Gastrocnemius medialis (tissue), 4 donors: ENCODE measurements at regions not wholly inside any gene's neighbourhood (a gene's known extent, or its start where the extent isn't known, plus 50 kb on each side); places are given as distances from the start of the nearest gene placed in this dataset.
"Not testable (repeated sequence)": the region's sequence is repeated elsewhere in the genome, so short reads cannot be mapped to it uniquely, and the experiment has no call there.

Experiments
- ATAC-seq, 2 donors: fragments of 150-250 bp; one replicate each; pipeline ENCODE4 v1.9.1; 2016
- DNase-seq, 2 donors: peaks; one replicate each; pipeline ENCODE4 v3.0.0-alpha.2; 2019
- H3K27ac ChIP-seq, 4 donors: fragments of 200-600 bp; sonication (generic); 1 replicate in 1 of 4; 2 replicates in 3 of 4; pipeline ENCODE4 v1.5.1; 2016 to 2018; ENCODE audit warnings: mild to moderate bottlenecking in 2 of 4, moderate library complexity in 1 of 4
- H3K27me3 ChIP-seq, 3 donors: fragments of 200-600 bp; sonication (generic) in 2 of 3; 1 replicate in 1 of 3; 2 replicates in 2 of 3; pipeline versions ENCODE4 v1.5.1 to v1.6.0; 2016 to 2019; ENCODE audit warnings: mild to moderate bottlenecking in 1 of 3, moderate library complexity in 1 of 3
- H3K36me3 ChIP-seq, 2 donors: fragments of 200-600 bp; sonication (generic) in 1 of 2; one replicate each; pipeline ENCODE4 v1.5.1; 2017 to 2018
- H3K4me1 ChIP-seq, 2 donors: fragments of 200-600 bp; sonication (generic) in 1 of 2; one replicate each; pipeline ENCODE4 v1.5.1; 2016 to 2017; ENCODE audit warnings: mild to moderate bottlenecking in 2 of 2
- H3K4me3 ChIP-seq, 4 donors: fragments of 200-600 bp; sonication (generic) in 3 of 4; 1 replicate in 1 of 4; 2 replicates in 3 of 4; pipeline ENCODE4 v1.5.1; 2016 to 2019; ENCODE audit warnings: mild to moderate bottlenecking in 2 of 4
- H3K9me3 ChIP-seq, 3 donors: fragments of 200-600 bp; sonication (generic) in 2 of 3; 1 replicate in 1 of 3; 2 replicates in 2 of 3; pipeline ENCODE4 v1.5.1; 2016 to 2019
- CTCF ChIP-seq, 5 experiments: fragments of 450-650 bp in 3 of 5; fragments of 200-600 bp in 2 of 5; sonication (generic) in 2 of 5; IDR thresholded peaks in 4 of 5; conservative IDR thresholded peaks in 1 of 5; 1 replicate in 4 of 5; 2 replicates in 1 of 5; pipeline ENCODE4 v1.5.1; 2016 to 2019; ENCODE audit warnings: antibody characterized with exemption in 5 of 5, mild to moderate bottlenecking in 3 of 5, moderate library complexity in 3 of 5
- POLR2A ChIP-seq, 2 donors: fragments of 450-650 bp; IDR thresholded peaks; one replicate each; pipeline ENCODE4 v1.6.1; 2017; ENCODE audit warnings: antibody characterized with exemption in 2 of 2, mild to moderate bottlenecking in 2 of 2, moderate library complexity in 2 of 2
- in situ Hi-C, 4 donors: fragments of 200-750 bp; cut with MboI; loops; one replicate each; pipeline versions ENCODE4 v1.15.0 to v1.8.0; 2017; ENCODE audit warnings: low sequenced_read_pairs in 4 of 4
- intact Hi-C: fragments of 100-400 bp; cut with DNase I; formaldehyde crosslinking; loops from one replicate; pipeline ENCODE4 v1.15.1; 2023; ENCODE audit warnings: low total_unique reads

- Histone ChIP-seq H3K27ac (no peak overlapping the region), H3K4me3 (no peak overlapping the region), H3K4me1 (no peaks in the 10 kb centered on the region), H3K36me3 (no peaks in the 10 kb centered on the region), H3K27me3 (no peaks in the 10 kb centered on the region), H3K9me3 (no peaks in the 10 kb centered on the region)
- DNase-seq (no peak), ATAC-seq (no peak)
- in situ Hi-C loops (no loop called here), intact Hi-C loops (no loop called here)
- no peak for TF ChIP-seq POLR2A (IDR thresholded peaks at IDR 0.05)
- TF ChIP-seq CTCF (IDR thresholded peaks at IDR 0.05 in 4 of 5, conservative IDR thresholded peaks at IDR 0.05 in 1 of 5), result no peak
These were observed 1101.8 kb downstream of the SORCS3 start for GRCh38 chr10:105742923-105743322.

- ATAC-seq (no peak), DNase-seq (no peak)
- Histone ChIP-seq H3K36me3 (no peaks in the 10 kb centered on the region), H3K4me1 (no peaks in the 10 kb centered on the region), H3K4me3 (no peak overlapping the region), H3K9me3 (no peaks in the 10 kb centered on the region), H3K27me3 (no peaks in the 10 kb centered on the region), H3K27ac (no peak overlapping the region)
- intact Hi-C loops (no loop called here), in situ Hi-C loops (no loop called here)
- TF ChIP-seq CTCF (IDR thresholded peaks at IDR 0.05 in 4 of 5, conservative IDR thresholded peaks at IDR 0.05 in 1 of 5) (no peak), POLR2A (IDR thresholded peaks at IDR 0.05) (no peak)
These were observed 1101.1 kb downstream of the SORCS3 start for GRCh38 chr10:105742184-105742583.

- in situ Hi-C loops, result no loop called here
- H3K4me1 ChIP-seq, result no peaks in the 10 kb centered on the region
These were observed 1093.4 kb downstream of the SORCS3 start for GRCh38 chr10:105734479-105734878.

GRCh38 chr10:105733924-105734323 is 1092.8 kb downstream of the SORCS3 start:
- intact Hi-C loops, result no loop called here
- Histone ChIP-seq H3K9me3 (no peaks in the 10 kb centered on the region), H3K27me3 (no peaks in the 10 kb centered on the region), H3K4me3 (no peak overlapping the region), H3K36me3 (no peaks in the 10 kb centered on the region), H3K4me1 (no peaks in the 10 kb centered on the region), H3K27ac (no peak overlapping the region)
- DNase-seq (no peak), ATAC-seq (no peak)
- in situ Hi-C loops, result no loop called here
- TF ChIP-seq CTCF (IDR thresholded peaks at IDR 0.05 in 4 of 5, conservative IDR thresholded peaks at IDR 0.05 in 1 of 5), result no peak
- TF ChIP-seq POLR2A (IDR thresholded peaks at IDR 0.05), result no peak

More at GRCh38 chr10:105734479-105734878, 1093.4 kb downstream of the SORCS3 start:
- DNase-seq (no peak), ATAC-seq (no peak)
- H3K9me3 ChIP-seq, result no peaks in the 10 kb centered on the region
- H3K27me3 ChIP-seq, result no peaks in the 10 kb centered on the region
- intact Hi-C loops, result no loop called here
- H3K4me3 ChIP-seq, result no peak overlapping the region
- H3K27ac ChIP-seq, result no peak overlapping the region
- H3K36me3 ChIP-seq, result no peaks in the 10 kb centered on the region
- TF ChIP-seq POLR2A (IDR thresholded peaks at IDR 0.05) (no peak), CTCF (IDR thresholded peaks at IDR 0.05 in 4 of 5, conservative IDR thresholded peaks at IDR 0.05 in 1 of 5) (no peak)

GRCh38 chr10:105729428-105729827 is 1088.3 kb downstream of the SORCS3 start:
- intact Hi-C loops, result no loop called here
- no peaks in the 10 kb centered on the region for H3K9me3 ChIP-seq
- H3K4me1 ChIP-seq, result no peaks in the 10 kb centered on the region
- in situ Hi-C loops, result no loop called here
- H3K27me3 ChIP-seq, result no peaks in the 10 kb centered on the region
- no peak for ATAC-seq
- no peaks in the 10 kb centered on the region for H3K36me3 ChIP-seq
- no peak for TF ChIP-seq CTCF (IDR thresholded peaks at IDR 0.05 in 4 of 5, conservative IDR thresholded peaks at IDR 0.05 in 1 of 5)
- TF ChIP-seq POLR2A (IDR thresholded peaks at IDR 0.05), result no peak
- no peak for DNase-seq
- H3K4me3 ChIP-seq, result no peak overlapping the region
- H3K27ac ChIP-seq, result no peak overlapping the region

GRCh38 chr10:105727586-105727985 is 1086.5 kb downstream of the SORCS3 start:
- H3K27ac ChIP-seq, H3K4me3 ChIP-seq, H3K9me3 ChIP-seq, intact Hi-C loops, DNase-seq, ATAC-seq, in situ Hi-C loops, H3K27me3 ChIP-seq, H3K4me1 ChIP-seq, H3K36me3 ChIP-seq: not testable (repeated sequence)
